Putamen (tissue), 1 donor: ENCODE measurements at regions not wholly inside any gene's neighbourhood (a gene's known extent, or its start where the extent isn't known, plus 50 kb on each side); places are given as distances from the start of the nearest gene placed in this dataset.
A peak's percentile ranks its signal among the peaks of the same experiment; 100 is the strongest.

Experiments used
- DNase-seq: peaks from one replicate; pipeline ENCODE4 v3.0.0-alpha.2; 2016; ENCODE audit warnings: low spot score

GRCh38 chr1:111556325-111557037 is 53.0 kb upstream of the ADORA3 start:
- DNase-seq = no peak

- no peak for DNase-seq
Observed at GRCh38 chr1:111559736-111560279, 56.4 kb upstream of the ADORA3 start.

GRCh38 chr1:111561328-111561727 is 57.9 kb upstream of the ADORA3 start:
- DNase-seq = no peak

GRCh38 chr1:111563619-111564018 is 56.0 kb upstream of the RAP1A start:
- DNase-seq = no peak

- DNase-seq = peak; percentile 89
Observed at GRCh38 chr1:111565079-111565478, 54.5 kb upstream of the RAP1A start.

- peak; percentile 3 for DNase-seq
Observed at GRCh38 chr1:111565968-111566367, 53.6 kb upstream of the RAP1A start.

- no peak for DNase-seq
Observed at GRCh38 chr1:111568160-111568647, 51.4 kb upstream of the RAP1A start.
